Mesenteric fat pad (tissue), 1 donor: ENCODE measurements at regions not wholly inside any gene's neighbourhood (a gene's known extent, or its start where the extent isn't known, plus 50 kb on each side); places are given as distances from the start of the nearest gene placed in this dataset.

Source experiments
- DNase-seq: peaks from one replicate; pipeline ENCODE4 v3.0.0-alpha.2; 2020; ENCODE audit warnings: low spot score
- donor health status: DM: yes; HTN: yes; CAD: no.

- no peak for DNase-seq
These were observed 119.1 kb upstream of the ITGA1 start for GRCh38 chr5:52668544-52669185.

GRCh38 chr5:52672459-52672858 is 115.3 kb upstream of the ITGA1 start:
- DNase-seq = no peak

- no peak for DNase-seq
These were observed 114.2 kb upstream of the ITGA1 start for GRCh38 chr5:52673495-52673894.

- no peak for DNase-seq
These were observed 112.7 kb upstream of the ITGA1 start for GRCh38 chr5:52674815-52675545.

DNA sequence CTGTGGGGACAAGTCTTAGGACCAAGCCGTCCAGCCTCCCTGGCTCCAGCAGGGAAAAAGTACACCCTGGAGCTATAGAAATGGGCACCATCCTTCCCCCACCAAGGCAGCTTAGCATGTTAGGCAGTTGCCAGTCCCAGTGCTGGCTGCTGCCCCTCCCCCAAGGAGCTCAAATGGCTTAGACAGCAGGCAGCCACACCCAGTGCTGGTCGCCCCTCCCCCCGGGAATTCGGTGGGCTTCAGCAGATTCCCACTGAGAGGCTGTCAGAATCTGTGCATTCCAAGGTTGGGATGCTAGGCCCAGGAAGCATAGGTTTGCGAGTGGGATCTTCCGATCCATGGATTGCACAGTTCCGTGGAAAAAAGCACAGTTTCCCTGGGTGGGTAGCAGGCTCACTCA is 105.2 kb upstream of the ITGA1 start:
- no peak for DNase-seq

- no peak for DNase-seq
These were observed 103.7 kb upstream of the ITGA1 start for GRCh38 chr5:52684051-52684450.

DNA sequence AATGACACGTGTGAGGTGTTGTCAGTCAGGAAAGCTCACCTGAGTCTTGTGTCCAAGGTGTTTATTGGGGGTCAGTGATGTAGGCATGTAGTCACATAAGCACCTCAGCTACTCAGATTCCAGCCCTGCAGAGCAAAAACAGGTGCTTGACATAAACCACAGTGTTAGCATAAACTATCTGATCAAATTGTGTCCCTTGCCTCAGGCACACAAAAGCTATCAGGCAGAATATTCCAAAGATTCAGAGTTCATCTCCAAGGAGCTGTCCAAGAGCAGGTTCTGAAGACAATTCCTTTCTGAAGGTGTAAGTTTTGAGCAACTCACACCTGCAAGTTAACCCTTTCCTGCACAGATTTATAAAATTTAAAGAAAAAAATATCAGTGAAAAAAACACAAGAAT is 102.2 kb upstream of the ITGA1 start:
- no peak for DNase-seq

GRCh38 chr5:52685971-52686370 is 101.7 kb upstream of the ITGA1 start:
- no peak for DNase-seq

DNA sequence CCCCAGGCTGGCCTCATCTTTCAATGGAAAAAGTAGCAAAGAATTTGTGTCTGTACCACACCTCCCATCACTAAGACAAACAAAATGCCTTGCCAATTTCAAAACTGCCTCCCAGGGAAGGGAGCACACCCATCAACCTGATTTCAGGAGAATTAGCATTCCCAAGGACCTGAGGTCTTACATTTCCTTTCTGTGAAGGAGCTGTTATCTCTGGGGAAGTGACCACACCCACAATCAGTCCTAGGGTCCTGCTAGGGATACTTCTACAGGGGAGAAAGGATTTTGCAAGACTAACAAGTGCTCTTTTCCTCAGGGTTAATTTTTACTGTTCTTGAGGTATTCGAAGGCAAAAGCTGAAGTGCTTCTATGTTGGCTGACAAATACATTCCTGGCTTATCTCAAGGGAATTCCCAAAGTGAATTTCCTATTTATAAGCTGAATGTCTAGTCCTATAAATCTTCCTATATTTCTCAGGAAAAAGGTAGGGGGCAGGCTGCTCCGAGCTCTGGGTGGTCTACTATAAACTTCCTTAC is 97.4 kb upstream of the ITGA1 start:
- no peak for DNase-seq

- no peak for DNase-seq
These were observed 95.7 kb upstream of the ITGA1 start for GRCh38 chr5:52692039-52692438.

DNA sequence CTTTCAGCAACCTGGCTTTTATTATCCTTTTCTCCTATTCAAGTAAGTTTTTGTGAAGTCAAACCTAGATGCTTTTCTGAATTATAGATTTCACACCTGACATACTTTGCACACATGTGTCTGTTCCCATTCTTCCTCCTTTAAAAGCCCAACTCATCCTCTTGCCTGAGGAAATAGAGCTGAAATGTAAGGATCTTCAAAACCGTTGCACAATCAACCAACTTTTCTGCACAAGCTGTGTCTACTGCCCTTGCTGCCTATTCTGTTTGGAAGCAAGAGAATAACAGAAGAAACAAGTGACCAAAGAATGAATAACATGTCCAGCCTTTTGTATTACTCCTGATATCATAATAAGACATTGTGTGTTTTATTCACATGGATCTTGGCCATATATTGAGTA is 95.1 kb upstream of the ITGA1 start:
- DNase-seq = no peak

- DNase-seq = no peak
These were observed 94.4 kb upstream of the ITGA1 start for GRCh38 chr5:52693280-52693679.

DNA sequence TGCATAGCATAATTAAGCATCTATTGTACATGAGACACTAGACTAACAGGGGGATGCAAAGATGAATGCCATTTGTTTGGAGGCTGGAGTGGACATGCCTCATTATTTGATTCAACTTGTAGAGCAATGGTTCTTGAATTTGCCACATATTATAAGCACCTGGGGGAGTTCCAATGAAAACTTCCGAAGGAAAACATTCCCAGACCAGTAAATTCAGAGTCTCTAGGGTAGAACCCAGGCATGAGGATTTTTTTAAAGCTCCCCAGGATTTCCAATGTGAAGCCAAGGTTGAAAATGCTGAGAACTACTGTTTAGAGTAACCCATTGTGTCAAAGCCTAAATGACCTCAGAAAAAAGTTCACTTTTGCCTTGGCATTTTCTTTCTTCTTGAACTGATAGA is 93.9 kb upstream of the ITGA1 start:
- DNase-seq = no peak

DNA sequence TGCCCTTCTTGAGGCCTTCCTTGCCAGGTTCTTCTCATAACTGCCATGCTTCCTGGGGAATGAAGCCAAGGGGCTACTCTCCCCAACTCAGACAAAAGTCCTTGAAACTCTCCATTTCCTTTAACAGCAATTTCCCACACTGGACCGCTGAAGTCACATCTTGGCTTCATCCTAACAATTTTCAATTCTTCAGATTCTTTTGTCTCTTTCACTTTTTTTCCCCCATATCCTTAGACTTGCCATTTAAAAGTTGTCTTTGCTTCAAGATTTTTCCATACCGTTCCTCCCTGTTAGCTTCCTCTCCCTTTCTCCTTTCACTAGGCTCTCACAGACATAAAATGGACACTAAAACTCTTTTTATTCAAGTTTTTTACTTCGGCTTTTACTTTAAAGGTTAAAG is 93.1 kb upstream of the ITGA1 start:
- DNase-seq = no peak

GRCh38 chr5:52702877-52703276 is 84.8 kb upstream of the ITGA1 start:
- no peak for DNase-seq

GRCh38 chr5:52703321-52703720 is 84.4 kb upstream of the ITGA1 start:
- DNase-seq = no peak

DNA sequence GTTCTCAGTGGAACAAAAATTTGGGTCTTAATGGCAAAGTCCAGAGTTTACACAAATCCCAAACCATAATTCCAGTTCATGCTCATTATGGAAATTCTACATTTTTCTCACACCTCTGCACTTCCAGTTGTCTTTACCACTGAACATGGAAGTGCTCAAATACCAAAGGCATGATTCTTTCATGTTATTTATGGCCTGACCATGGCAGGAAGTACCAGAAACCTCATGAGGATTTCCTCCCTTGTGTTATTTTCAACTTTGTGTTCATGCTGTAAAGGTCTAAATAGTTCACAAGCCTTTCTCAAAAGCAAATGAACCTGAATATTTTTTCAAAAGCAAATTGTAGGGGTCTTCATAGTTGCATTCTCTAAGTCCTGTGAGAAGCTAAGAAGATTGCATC is 82.0 kb upstream of the ITGA1 start:
- no peak for DNase-seq

DNA sequence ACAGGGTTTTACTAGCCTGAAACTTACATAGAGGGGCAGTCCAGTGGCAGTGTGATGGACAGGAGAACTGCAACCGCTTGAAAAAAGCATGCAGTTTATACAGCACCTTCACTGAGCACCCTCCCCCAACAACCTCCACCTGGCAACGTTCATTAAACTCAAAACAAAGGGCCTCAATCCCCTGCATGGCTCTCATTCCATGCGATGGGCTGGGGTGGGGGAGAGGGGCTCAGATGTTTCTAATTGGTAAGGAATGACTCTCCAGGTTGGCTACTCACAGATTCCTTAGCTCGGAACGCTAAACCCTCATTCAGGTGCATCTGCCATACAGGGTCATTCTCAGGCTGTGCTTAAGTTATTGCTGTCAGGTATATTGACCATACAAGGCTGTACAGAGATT is 80.9 kb upstream of the ITGA1 start:
- no peak for DNase-seq

GRCh38 chr5:52707616-52708015 is 80.1 kb upstream of the ITGA1 start:
- no peak for DNase-seq

GRCh38 chr5:52708463-52708862 is 79.3 kb upstream of the ITGA1 start:
- DNase-seq = no peak

GRCh38 chr5:52709167-52709925 is 78.4 kb upstream of the ITGA1 start:
- no peak for DNase-seq

DNA sequence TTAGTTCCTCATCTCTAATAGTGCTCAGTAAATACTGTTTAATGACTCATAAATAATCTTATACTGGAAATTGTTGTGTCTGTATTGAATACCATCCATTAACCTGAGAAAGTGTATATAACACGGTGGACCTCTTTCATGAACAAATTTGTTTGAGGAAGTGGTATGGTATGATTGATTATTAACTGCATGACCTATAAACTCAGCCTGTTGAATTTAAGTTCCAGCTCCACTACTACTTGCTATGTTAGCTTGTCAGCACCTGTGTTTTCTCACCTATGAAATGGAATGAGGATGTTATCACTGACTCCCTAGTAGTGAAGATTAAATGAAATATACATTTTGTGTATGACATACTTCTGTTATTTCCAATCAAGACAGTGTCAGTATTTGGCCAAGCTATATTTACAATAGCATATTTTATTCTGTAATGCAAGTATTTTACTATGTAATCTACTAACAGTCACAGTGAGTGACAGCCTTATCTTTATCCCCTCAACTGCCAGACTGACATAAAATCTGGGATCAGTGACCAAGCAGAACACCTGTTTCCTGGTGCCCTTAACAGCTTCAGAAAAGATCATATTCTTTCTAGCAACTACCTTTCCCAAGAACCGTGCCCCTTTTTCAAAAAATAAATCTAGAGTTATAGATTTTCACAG is 77.3 kb upstream of the ITGA1 start:
- DNase-seq = no peak
